T-helper 2 cell treated with Interferon-gamma antibody and Interleukin-4, amounts not matched to agents 100 ng/mL and 5 ng/mL, for 36 hours (primary cell): ENCODE measurements at regions not wholly inside any gene's neighbourhood (a gene's known extent, or its start where the extent isn't known, plus 50 kb on each side); places are given as distances from the start of the nearest gene placed in this dataset.

ENCODE experiments used
- intact Hi-C: fragments of 100-400 bp; cut with micrococcal nuclease; formaldehyde crosslinking; loops from one replicate; pipeline ENCODE4 v1.15.1; 2023

DNA sequence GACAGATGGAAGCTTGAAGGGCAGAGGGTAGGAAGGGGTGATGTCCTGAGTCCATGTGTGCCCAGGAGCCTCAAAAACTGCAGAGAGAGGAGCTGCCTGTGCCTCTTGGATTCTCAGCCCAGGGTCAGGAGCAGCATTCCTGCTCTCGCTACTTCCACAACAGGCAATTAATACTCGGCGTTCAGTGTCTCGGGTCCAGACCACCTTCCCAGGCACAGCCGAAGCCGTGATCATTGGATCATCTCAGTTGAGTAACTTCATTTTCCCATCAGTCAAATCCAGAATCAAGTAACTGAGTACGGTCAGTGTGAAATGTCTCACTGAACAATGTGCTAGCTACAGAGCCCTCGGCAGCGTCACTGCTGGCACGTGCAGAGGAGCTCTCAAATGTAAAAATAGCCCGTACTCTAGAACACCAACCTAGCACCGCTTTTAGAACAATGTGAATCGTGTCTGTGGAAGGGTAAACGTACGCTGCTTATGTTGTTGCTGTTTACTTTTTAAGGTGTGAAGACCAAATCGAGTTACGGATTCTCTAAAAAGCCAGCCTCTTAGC is 63.5 kb upstream of the IRX4 start:
- intact Hi-C loops = no loop called here

DNA sequence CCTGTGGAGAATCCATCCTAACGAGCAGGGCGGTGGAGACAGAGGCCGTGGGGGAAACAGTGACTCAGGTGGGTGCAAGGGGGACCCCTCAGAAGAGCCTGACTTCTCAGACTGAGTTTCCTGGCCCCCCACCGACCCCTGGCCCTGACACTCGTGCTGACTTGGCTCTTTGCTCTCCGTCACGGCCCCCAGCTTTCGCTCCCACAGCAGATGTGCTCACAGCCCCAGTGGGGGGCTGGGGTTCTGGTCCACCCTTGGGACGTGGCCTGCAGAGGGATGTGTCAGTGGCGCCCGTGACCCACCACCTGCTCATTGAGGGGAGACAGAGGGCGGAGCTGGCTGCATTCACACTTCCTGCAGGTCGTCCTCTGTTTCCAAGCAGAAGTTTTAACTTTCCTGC is 62.9 kb upstream of the IRX4 start:
- intact Hi-C loops = no loop called here

DNA sequence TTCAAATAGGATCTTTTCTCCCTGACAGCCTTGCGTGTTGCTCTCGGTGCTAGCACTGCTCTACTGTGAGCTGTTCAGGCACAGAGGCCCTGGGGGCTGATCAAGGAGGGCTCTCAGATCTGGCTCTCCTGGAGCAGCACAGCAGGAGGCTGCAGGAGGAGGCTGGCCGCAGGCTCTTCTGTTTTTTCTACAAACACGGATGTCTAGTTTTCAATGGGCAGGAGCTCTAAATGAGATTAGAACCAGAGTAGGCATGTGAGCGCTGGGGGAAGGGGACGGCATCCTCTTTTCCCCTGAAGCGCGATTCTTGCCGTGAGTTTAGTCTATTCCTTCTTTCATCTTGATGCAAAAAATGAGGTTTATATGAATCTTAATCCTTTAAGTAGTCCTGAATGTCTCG is 61.7 kb upstream of the IRX4 start:
- intact Hi-C loops = no loop called here

DNA sequence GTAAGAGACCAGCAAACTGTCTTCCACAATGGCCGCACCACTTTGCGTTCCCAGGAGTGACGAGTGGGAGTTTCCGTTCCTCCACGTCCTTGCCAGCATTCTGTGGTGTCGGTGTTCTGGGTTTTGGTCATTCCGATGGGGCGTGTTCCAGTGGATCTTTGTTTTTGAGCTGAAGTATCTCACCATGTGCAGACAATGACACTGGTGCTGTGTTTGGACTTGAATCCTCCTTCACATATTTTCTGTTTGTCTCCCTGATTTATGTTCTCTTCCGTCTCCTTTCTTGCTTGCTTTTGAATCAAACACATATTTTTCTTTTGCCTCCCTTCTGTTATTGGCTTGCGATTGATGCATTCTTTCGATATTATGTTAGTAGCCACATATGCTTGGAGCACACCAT is 60.8 kb upstream of the IRX4 start:
- intact Hi-C loops = no loop called here

DNA sequence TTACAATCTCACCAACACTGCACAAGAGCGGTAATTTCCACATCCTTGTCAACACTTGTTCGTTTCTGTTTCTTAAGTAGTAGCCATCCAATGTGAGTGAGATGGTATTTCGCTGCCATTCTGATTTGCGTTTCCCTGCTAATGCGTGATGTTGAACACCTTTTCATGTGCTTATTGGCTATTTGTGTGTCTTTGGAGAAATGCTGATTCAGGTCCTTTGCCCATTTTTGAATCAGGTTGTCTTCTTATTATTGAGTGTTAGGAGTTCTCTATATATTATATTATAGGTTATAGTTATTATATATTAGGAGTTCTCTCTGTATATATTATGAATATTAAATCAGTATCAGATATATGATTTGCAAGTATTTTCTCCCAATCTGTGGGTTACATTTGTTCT is 59.9 kb upstream of the IRX4 start:
- intact Hi-C loops = no loop called here

DNA sequence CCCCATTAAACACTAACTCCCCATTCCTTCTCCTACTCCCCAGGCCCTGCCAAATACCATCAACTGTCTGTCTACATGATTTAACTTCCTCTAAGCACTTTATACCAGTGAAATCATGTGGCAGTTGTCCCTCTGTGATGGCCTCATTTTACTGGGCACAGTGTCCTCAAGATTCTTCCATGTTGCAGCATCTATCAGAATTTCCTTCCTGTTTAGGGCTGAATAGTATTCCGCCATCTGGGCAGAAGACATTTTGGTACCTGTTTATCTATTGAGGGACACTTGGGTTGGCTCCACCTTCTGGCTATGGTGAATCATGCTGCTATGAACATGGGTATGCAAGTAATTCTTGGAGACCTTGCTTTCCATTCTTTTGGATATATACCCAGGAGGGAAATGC is 59.4 kb upstream of the IRX4 start:
- intact Hi-C loops = no loop called here

DNA sequence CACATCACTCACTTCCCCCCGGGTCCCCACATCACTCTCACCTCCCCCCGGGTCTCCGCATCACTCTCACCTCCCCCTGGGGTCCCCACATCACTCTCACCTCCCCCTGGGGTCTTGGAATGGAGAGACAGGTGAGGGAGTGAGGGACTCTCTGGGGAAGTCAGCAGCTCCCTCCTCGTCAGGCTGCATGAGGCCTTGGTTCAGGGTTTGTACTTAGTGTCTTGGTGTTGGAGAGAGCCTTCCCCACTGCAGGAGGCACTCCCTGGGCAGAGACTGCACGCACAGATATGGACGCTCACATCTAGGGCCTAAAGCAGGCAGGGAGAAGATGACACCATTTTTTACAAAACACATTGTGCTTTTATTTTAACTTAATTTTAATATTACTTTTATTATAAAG is 56.5 kb upstream of the IRX4 start:
- intact Hi-C loops = no loop called here

DNA sequence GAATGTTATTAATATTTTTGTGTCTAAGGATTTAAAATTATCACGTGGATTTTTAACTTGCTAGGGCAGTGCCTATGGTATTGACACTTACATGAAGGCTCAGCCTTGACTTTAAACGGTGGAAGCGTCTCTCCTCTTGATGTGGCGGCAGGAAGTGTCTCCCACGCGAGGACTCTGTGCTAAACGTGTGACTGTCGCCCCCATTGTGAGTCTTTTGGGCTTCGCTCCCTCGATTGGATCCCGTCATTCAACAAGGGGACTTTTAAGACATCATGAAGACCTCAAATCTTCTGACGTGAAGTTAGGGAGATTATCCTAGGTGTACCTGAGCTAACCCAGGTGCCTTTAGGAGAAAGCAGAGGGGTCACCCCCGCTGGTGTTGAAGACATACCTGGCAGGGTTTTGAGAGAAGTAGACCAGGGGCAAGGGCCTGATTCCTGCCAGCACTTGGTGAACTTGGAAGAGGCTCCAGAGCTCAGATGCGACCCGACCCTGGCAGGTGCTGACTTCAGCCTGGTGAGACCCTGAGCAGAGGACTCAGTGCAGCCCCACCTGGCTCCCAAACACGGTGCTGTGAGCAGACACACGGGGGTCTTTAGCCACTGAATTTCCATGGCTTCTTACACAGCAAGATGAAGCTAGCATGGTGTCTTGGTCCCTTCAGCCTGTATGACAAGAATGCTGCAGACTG is 55.7 kb upstream of the IRX4 start:
- intact Hi-C loops = no loop called here

DNA sequence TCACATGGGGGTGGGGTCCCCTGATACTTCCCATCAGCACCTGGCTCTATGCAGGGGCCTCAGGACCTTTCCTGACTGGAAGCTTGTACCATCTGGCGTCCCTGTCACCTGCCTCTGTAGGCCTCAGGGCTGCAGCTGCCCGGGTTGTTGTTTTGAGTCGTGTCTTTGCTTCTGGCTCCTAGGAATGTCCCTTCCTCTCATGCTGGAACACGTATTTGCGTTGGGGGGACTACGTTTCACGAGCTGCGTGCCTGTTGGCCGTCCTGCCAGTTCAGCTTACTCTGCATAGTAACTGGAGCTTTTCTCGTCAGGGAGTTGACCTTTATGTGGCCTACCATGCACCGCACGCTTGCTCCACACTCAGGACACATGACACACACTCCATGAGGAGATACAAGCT is 54.9 kb upstream of the IRX4 start:
- intact Hi-C loops = no loop called here

DNA sequence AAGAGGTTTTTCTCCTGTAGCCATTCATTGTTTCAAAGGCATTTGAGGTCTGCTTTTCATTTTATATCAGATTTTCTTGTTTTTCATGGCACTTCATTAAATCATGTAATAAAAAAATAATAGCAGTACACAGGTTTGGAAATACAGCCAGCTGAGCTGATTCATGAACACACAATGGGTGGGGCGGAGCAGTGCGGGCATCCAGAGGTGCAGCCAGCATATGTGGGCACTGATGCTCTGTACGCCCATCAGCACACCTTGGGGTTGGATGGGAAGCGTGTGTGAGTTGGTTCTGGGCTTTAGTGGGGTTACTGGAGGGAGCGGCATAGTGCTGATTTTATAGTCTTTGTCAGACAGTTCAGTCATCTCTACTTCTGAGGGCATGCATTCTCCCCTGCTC is 54.2 kb upstream of the IRX4 start:
- intact Hi-C loops = no loop called here

DNA sequence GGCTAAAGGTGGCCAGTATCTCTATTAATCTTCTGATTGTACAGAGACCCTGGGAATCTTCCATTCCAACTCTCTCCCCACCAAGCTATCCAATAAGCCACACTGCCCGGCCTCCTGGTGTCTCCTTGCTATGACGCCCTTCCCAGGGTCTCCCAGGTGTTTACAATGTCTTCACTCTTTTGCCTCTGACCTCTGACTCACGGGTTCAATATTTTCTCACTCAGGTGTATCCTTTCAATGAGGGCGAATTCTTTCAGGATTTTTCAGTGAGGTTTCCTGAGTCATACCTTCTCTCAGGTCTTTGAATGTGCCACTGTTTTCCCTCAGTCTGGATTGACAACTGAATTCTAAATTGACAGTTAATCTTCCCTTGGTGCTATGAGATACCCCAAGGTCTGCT is 53.7 kb upstream of the IRX4 start:
- intact Hi-C loops = no loop called here

DNA sequence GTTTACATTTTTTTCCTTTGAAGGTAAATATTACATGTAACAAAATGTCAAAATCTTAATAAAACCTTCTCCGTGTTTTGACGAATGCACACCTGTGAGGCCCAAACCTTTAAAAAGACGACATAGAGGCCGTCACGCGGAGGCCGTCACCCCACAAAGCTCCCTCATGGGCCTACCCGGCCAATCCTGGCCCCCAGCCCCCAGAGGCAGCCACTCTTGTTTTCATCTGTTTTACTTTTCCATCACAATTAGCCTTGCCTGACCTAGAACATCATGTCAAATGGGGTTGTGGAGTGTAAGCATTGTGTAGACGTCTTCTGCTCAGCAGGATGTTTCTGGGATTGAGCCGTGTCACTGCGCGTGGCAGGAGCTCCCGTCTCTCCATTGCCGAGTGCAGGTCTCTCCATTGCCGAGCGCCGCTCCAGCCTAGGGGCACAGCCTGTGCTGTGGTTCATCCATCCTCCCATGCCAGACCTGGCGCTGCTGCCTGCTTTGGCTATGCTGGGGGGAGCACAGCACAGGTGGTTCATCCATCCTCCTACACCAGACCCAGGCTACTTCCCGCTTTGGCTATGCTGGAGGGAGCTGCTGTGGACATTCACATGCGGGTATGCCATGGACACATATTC is 52.2 kb upstream of the IRX4 start:
- intact Hi-C loops = no loop called here

DNA sequence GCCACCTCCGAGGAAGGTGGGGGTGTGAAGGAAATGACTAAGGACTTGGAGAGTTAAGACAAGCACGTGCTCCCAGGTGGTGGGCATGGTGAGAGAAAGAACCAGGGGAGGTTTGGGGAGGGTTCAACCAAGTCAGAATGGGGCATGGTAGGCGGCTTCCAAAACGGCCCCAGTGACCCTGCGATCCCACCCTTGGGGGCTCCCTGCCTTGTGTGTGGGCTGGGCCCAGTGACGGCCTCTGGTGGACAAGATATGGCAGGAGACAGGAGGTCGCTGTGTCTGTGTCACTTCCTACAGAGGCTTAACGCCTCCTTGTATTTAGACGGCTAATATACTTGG is 51.3 kb upstream of the IRX4 start:
- intact Hi-C loops = no loop called here

DNA sequence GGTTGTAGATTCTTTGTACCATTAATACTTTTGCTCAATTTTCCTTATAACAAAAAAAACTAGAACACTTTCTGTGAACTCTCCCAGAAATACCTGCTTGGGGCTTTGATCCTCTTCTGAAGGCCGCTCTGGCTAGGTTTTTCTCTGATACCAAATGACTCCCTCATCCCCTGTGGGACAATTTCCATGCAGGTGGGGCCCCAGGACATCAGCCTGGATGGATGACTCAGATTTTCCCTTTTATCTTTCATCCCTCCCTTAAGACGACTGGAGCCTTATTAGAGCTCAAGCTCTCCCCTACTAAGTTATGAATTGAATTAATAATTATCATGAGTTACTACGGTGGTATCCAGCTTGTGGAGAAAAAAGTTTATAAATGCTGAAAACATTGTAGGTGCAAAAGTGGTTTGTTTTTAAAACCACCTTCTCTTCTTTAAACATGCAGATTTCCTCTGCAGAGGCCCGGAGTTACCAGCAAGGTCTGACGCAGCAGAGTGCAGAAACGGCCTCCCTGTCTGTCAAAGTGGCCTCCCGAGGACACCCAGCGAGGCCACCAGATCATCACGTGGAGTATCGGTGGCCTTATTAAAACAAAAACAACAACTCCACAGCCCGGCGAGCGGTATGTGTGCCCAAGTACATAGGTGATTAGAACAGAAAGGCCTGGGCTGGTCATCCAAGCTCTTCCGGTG is 50.8 kb upstream of the IRX4 start:
- intact Hi-C loops = no loop called here
